ENCODE measurements at regions not wholly inside any gene's neighbourhood (a gene's known extent, or its start where the extent isn't known, plus 50 kb on each side); places are given as distances from the start of the nearest gene placed in this dataset.
A peak's percentile ranks its signal among the peaks of the same experiment; 100 is the strongest.
"Not testable (repeated sequence)": the region's sequence is repeated elsewhere in the genome, so short reads cannot be mapped to it uniquely, and the experiment has no call there.

DNA sequence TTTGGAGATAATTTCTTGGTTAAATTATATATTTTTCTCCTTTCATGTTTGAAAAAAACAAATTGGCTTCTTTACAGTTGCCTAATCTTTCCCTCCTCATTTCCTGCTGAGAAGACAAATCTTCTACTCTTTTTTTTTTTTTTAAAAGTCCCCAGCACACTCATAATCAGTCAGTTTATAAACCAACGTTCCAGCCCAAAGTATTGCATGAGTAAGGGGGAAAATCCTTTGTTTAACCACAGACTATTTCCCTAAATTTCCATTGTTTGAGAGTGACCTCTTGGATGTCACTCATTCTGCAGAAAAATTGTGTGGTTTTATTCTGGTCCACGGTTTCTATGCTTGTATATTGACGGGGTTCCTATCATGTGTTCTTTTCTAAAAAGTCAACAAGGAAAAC lies 55.1 kb upstream of the TLR4 start:
- TF ChIP-seq, protein P1, sequence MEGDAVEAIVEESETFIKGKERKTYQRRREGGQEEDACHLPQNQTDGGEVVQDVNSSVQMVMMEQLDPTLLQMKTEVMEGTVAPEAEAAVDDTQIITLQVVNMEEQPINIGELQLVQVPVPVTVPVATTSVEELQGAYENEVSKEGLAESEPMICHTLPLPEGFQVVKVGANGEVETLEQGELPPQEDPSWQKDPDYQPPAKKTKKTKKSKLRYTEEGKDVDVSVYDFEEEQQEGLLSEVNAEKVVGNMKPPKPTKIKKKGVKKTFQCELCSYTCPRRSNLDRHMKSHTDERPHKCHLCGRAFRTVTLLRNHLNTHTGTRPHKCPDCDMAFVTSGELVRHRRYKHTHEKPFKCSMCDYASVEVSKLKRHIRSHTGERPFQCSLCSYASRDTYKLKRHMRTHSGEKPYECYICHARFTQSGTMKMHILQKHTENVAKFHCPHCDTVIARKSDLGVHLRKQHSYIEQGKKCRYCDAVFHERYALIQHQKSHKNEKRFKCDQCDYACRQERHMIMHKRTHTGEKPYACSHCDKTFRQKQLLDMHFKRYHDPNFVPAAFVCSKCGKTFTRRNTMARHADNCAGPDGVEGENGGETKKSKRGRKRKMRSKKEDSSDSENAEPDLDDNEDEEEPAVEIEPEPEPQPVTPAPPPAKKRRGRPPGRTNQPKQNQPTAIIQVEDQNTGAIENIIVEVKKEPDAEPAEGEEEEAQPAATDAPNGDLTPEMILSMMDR (IDR thresholded peaks at IDR 0.05; ENCODE audit: low read depth, low read length), result no peak
- DNase-seq (ENCODE audit: extremely low read depth, low read depth), result no peak

DNA sequence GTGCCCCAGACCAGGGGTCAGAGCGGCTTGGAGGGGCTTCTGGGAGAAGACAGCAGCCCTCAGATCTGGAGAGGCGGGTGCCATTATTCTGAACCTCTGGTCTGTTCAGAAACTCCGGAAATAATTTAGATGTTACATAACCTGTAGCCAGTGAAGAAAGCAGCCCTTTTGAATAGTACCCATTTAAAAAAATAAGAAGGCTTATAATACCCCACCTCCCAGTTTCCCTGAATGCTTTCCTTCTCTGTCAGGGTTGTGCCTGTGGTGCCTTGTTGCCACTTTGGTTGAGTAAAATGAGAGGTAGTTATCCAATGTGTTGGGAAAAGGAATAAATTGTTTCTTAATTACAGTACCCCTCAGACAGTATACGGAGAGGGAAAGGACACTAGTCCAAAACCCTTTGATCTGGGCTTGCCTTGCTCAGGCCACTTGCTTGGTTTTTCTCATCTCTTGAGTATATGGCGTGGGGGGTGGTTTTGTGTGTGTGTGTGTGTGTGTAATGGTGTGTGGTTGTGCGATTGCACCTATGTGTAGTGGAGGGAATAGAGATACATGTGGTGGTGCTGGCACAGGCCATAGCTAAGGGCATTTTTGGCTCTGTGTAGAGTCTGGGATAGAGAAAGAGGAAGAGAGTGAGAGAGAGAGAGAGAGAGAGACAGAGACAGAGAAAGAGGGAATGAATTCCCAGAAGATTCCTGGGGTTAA lies 59.1 kb upstream of the TLR4 start:
- no peak for DNase-seq (ENCODE audit: extremely low read depth, low read depth)
- TF ChIP-seq, protein P1 (IDR thresholded peaks at IDR 0.05; ENCODE audit: low read depth, low read length), result no peak

DNA sequence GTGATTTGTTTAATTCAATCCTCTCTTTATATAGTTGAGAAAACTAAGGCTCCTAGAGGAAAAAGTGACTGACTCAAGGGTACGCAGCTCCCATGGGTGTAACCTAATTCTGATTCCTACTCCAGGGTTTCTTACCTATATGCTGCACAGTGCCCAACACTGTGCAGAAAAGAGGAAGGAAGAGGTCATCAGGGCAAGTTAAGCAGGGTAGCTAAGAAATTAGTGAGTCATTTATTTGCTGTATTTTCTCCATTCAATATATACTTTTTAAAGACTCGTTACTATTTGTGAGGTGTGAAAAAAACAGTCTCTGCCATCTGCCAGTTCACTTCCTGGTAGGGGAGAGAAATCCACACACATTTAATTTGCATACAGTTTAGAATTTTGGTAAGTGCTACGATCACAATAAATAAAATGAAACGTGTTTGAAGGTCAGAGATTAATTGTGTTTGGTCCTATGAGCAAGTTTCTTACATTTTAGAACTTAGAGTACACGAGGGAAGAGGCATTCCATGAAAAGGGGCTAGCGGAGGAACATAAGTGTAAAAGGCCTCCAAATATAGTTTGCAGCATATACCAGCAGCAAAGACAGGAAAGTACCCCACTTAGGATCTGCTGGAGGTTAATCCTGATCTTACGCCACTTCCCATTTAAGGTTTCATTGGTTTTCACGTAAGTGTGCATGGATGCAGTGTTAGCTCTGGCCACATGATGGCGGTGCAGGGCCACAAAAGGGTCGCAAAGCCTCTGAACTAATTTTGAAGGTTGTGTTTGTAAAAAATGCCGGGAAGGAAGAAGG lies 59.9 kb upstream of the TLR4 start:
- peak; percentile 34 for DNase-seq (ENCODE audit: extremely low read depth, low read depth)
- TF ChIP-seq, protein P1 (IDR thresholded peaks at IDR 0.05; ENCODE audit: low read depth, low read length), result peak; percentile 99

DNA sequence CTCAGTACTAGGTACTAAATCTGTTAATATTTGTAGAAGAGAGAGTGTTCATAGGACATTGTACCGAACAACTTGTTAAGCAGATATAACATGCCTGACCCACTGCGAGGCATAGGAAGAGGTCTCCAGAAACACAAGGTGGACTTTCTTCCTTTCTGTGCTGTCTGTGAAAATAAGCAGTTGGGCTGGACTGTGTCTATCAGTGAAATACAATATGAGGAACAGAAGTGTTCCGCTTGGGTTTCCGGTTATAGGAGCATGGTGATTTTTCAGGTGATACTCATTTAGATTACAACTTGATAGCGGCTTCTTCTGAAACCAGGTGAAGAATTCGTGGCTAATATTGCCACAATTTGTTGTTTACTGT lies 60.9 kb upstream of the TLR4 start:
- TF ChIP-seq, protein P1 (IDR thresholded peaks at IDR 0.05; ENCODE audit: low read depth, low read length), result no peak
- no peak for DNase-seq (ENCODE audit: extremely low read depth, low read depth)

DNA sequence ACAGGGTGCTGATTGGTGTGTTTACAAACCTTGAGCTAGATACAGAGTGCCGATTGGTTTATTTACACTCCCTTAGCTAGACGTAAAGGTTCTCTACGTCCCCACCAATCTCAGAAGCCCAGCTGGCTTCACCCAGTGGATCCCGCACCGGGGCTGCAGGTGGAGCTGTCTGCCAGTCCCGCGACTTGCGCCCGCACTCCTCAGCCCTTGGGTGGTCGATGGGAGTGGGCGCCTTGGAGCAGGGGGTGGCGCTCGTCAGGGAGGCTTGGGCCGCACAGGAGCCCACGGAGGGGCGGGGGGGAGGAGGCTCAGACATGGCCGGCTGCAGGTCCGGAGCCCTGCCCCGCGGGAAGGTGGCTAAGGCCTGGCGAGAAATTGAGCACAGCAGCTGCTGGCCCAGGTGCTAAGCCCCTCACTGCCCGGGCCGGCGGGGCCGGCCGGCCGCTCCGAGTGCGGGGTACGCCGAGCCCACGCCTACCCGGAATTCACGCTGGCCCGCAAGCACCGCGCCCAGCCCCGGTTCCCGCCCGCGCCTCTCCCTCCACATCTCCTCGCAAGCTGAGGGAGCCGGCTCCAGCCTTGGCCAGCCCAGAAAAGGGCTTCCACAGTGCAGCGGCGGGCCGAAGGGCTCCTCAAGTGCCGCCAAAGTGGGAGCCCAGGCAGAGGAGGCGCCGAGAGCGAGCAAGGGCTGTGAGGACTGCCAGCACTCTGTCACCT lies 61.5 kb upstream of the TLR4 start:
- DNase-seq (ENCODE audit: extremely low read depth, low read depth), result not testable (repeated sequence)

DNA sequence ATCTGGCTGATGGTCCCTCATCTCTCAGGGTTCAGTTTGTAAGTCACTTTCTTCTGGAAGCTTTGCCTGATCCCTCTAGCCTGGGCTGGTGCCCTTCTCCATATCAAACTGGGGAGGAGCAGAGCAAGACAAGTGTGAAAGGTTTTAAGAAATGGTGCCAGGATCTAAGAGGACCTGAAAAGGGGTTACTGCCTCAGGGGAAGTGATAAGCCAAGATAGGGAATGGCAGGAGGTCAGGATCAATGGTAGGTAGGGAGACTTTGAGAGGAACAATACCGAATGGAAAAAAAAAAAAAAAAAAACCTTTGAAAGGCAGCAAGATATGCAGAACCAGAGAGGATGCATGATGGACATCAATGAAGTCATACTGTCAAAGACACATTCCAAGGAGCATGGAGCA lies 67.5 kb upstream of the TLR4 start:
- TF ChIP-seq, protein P1 (IDR thresholded peaks at IDR 0.05; ENCODE audit: low read depth, low read length), result no peak
- no peak for DNase-seq (ENCODE audit: extremely low read depth, low read depth)

DNA sequence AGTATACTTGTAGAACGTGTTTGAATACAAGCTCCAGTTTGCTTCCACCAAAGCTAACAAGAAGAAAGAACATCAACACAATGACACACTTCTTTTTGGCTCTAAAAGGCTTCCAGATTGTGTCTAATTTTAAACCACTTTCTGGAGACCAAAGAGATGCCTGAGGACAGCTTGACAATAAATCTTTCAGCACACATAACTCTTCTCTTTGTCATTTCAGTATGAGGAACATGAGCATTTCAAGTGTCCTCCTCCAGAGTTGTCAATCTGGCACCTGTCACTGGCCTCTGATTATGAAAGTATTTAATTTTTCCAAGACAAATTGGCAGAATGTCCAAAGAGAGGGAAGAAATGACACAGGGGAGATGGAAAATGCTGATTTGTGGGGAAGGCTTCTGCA lies 79.0 kb upstream of the TLR4 start:
- TF ChIP-seq, protein P1 (IDR thresholded peaks at IDR 0.05; ENCODE audit: low read depth, low read length), result no peak
- DNase-seq (ENCODE audit: extremely low read depth, low read depth), result no peak

Measured in AG09319 (cell line).